SK-N-SH (cell line): ENCODE measurements at regions not wholly inside any gene's neighbourhood (a gene's known extent, or its start where the extent isn't known, plus 50 kb on each side); places are given as distances from the start of the nearest gene placed in this dataset.

Source experiments
- CTCF ChIA-PET: fragments of 300-600, 350-600 bp; formaldehyde crosslinking; extraction: SDS; loops from one replicate; lab custom pipeline; 2021; lab: Yijun Ruan, JAX
- POLR2A ChIA-PET: fragments of 350-600 bp; sonication (Branson Sonifier 250); formaldehyde crosslinking; extraction: SDS; loops from one replicate; lab custom pipeline; 2020; ENCODE audit warnings: antibody characterized with exemption, inconsistent platforms; lab: Yijun Ruan, JAX
- DNase-seq: peaks from one replicate; pipeline ENCODE4 v3.0.0; 2012
- H2AFZ ChIP-seq: fragments of 200-600 bp; sonication (generic); 2 replicates; pipeline ENCODE4 v1.8.1; 2016; ENCODE audit warnings: antibody characterized with exemption, mild to moderate bottlenecking, low read depth
- H3F3A ChIP-seq: fragments of 200-600 bp; sonication (generic); replicated peaks from 2 replicates; pipeline ENCODE3; 2016; ENCODE audit warnings: antibody characterized with exemption, mild to moderate bottlenecking; ENCODE audit not compliant: insufficient read depth
- H3K27ac ChIP-seq, 2 experiments: fragments of 200-500 bp in 1 of 2; fragments of 200-600 bp in 1 of 2; sonication (Bioruptor generic) in 1 of 2; sonication (generic), shearing (Covaris generic) in 1 of 2; 2 replicates each; pipeline versions ENCODE4 v1.5.1 to v1.6.1; 2014 to 2016; ENCODE audit warnings: low read depth in 2 of 2, inconsistent platforms in 1 of 2, low read length in 1 of 2, mild to moderate bottlenecking in 1 of 2, mixed read lengths in 1 of 2
- H3K27me3 ChIP-seq: fragments of 200-600 bp; sonication (generic), shearing (Covaris generic); 2 replicates; pipeline ENCODE4 v1.6.1; 2016; ENCODE audit warnings: mixed run types; ENCODE audit not compliant: insufficient read depth
- H3K36me3 ChIP-seq, 2 experiments: fragments of 200-500 bp in 1 of 2; fragments of 200-600 bp in 1 of 2; sonication (Bioruptor generic) in 1 of 2; sonication (generic) in 1 of 2; replicated peaks in 1 of 2; 2 replicates each; pipeline versions ENCODE3 to v1.5.1; 2014 to 2016; ENCODE audit warnings: low read length in 1 of 2, mild to moderate bottlenecking in 1 of 2; ENCODE audit not compliant: insufficient read depth in 2 of 2, control insufficient read depth in 1 of 2
- H3K4me1 ChIP-seq, 2 experiments: fragments of 200-500 bp in 1 of 2; fragments of 200-600 bp in 1 of 2; sonication (Bioruptor generic) in 1 of 2; sonication (generic), shearing (Covaris generic) in 1 of 2; 2 replicates each; pipeline versions ENCODE4 v1.5.1 to v1.6.1; 2014 to 2016; ENCODE audit warnings: low read depth in 1 of 2, low read length in 1 of 2, mixed run types in 1 of 2; ENCODE audit not compliant: insufficient read depth in 2 of 2, control insufficient read depth in 1 of 2
- H3K4me2 ChIP-seq: fragments of 200-600 bp; sonication (generic), shearing (Covaris generic); 2 replicates; pipeline ENCODE4 v1.6.1; 2017; ENCODE audit warnings: mixed run types
- H3K4me3 ChIP-seq, 2 experiments: fragments of 200-500 bp in 1 of 2; fragments of 200-600 bp in 1 of 2; sonication (Bioruptor generic) in 1 of 2; sonication (generic), shearing (Covaris generic) in 1 of 2; 2 replicates each; pipeline versions ENCODE4 v1.5.1 to v1.8.1; 2014 to 2016; ENCODE audit warnings: low read depth in 2 of 2, inconsistent platforms in 1 of 2, low read length in 1 of 2, mild to moderate bottlenecking in 1 of 2, mixed read lengths in 1 of 2, moderate library complexity in 1 of 2
- H3K79me2 ChIP-seq: fragments of 200-600 bp; sonication (generic); 2 replicates; pipeline ENCODE4 v1.8.1; 2017; ENCODE audit warnings: mild to moderate bottlenecking; ENCODE audit not compliant: insufficient read depth
- H3K9ac ChIP-seq: fragments of 200-600 bp; sonication (generic); 2 replicates; pipeline ENCODE4 v1.6.1; 2017; ENCODE audit warnings: mixed run types
- H3K9me2 ChIP-seq: fragments of 200-600 bp; sonication (generic); 2 replicates; pipeline ENCODE4 v1.6.1; 2017; ENCODE audit warnings: mixed run types
- H3K9me3 ChIP-seq: fragments of 200-600 bp; sonication (generic); 2 replicates; pipeline ENCODE4 v1.6.1; 2017; ENCODE audit warnings: mixed run types, mild to moderate bottlenecking, moderate library complexity
- H4K20me1 ChIP-seq: fragments of 200-600 bp; sonication (generic); 2 replicates; pipeline ENCODE4 v1.6.1; 2017; ENCODE audit warnings: mild to moderate bottlenecking, mixed run types; ENCODE audit not compliant: insufficient read depth
- EP300 ChIP-seq, 2 experiments: IDR thresholded peaks; 2 replicates each; pipeline versions ENCODE4 v1.4.0 to v1.6.1; 2012; ENCODE audit warnings: borderline replicate concordance in 1 of 2, low read depth in 1 of 2, low read length in 1 of 2
- EZH2phosphoT487 ChIP-seq: fragments of 200-600 bp; sonication (generic); IDR thresholded peaks from 2 replicates; pipeline ENCODE4 v1.6.1; 2017; ENCODE audit warnings: low read depth, mixed run types, mild to moderate bottlenecking, antibody characterized with exemption, moderate library complexity, borderline replicate concordance
- FOSL2 ChIP-seq: IDR thresholded peaks from 2 replicates; pipeline ENCODE4 v1.4.0; 2012; ENCODE audit warnings: low read depth, mild to moderate bottlenecking, moderate library complexity, borderline replicate concordance
- RCOR1 ChIP-seq: fragments of 150-350 bp; IDR thresholded peaks from 2 replicates; pipeline ENCODE4 v1.6.1; 2017; ENCODE audit warnings: antibody characterized with exemption, low read length
- SMC3 ChIP-seq: IDR thresholded peaks from 2 replicates; pipeline ENCODE4 v1.6.1; 2012; ENCODE audit warnings: low read depth, low read length, improper control_type of control experiment
- TF ChIP-seq, protein P1 (sequence below): fragments of 200-600 bp; sonication (generic); IDR thresholded peaks from 2 replicates; pipeline ENCODE4 v1.6.1; 2017; ENCODE audit warnings: antibody characterized with exemption, mild to moderate bottlenecking, moderate library complexity
- TF ChIP-seq, protein P2 (sequence below): IDR thresholded peaks from 2 replicates; pipeline ENCODE4 v1.4.0; 2012; ENCODE audit warnings: low read depth, borderline replicate concordance
- TF ChIP-seq, protein P3 (sequence below): fragments of 150-350 bp; IDR thresholded peaks from 2 replicates; pipeline ENCODE4 v1.6.1; 2017; ENCODE audit warnings: antibody characterized with exemption, low read length, low read depth, borderline replicate concordance
- TF ChIP-seq, protein P4 (sequence below): IDR thresholded peaks from 2 replicates; pipeline ENCODE4 v1.4.0; 2012; ENCODE audit warnings: low read depth
- TF ChIP-seq, protein P5 (sequence below): IDR thresholded peaks from 2 replicates; pipeline ENCODE4 v1.4.0; 2012; ENCODE audit warnings: low read depth, borderline replicate concordance
- TF ChIP-seq, protein P6 (sequence below): IDR thresholded peaks from 2 replicates; pipeline ENCODE4; 2012

DNA sequence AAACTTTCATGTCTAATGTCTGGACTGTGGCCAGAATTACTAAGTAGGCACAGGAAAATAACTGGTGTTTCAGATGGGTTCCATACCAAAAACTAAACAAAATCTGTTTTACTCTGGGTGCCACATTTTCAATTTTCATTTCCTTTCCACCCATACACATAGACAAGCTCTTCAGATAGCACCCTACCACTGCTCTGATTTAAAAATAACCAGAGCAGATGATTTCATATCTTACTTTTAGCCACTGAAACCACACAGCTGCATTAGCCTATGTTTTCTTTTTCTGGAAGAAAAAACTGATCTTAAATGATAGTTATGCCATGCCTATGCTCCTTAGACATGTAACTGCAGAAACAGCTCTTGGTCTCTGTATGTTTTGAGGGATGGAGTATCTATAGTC lies 647.6 kb downstream of the CPS1 start:
- Histone ChIP-seq H3F3A (no peaks in the 10 kb centered on the region), H3K36me3 (no peaks in the 10 kb centered on the region), H2AFZ (no peak overlapping the region), H3K27ac (no peak overlapping the region), H3K79me2 (no peaks in the 10 kb centered on the region), H4K20me1 (no peaks in the 10 kb centered on the region), H3K4me1 (no peaks in the 10 kb centered on the region), H3K9ac (no peak overlapping the region), H3K4me3 (no peak overlapping the region), H3K4me2 (no peak overlapping the region), H3K9me3 (no peaks in the 10 kb centered on the region), H3K9me2 (no peaks in the 10 kb centered on the region), H3K27me3 (no peaks in the 10 kb centered on the region)
- ChIA-PET CTCF (interaction anchor here (0.6 to 0.7 kb wide), 2 partner anchors 90 to 572 kb away, joined by 3 to 4 read pairs; no protein-coding TSS in a partner anchor), POLR2A (no interaction called here)
- TF ChIP-seq EP300 (IDR thresholded peaks at IDR 0.05; ENCODE audit: borderline replicate concordance in 1 of 2, low read depth in 1 of 2, low read length in 1 of 2) = no peak
- TF ChIP-seq, protein P1, sequence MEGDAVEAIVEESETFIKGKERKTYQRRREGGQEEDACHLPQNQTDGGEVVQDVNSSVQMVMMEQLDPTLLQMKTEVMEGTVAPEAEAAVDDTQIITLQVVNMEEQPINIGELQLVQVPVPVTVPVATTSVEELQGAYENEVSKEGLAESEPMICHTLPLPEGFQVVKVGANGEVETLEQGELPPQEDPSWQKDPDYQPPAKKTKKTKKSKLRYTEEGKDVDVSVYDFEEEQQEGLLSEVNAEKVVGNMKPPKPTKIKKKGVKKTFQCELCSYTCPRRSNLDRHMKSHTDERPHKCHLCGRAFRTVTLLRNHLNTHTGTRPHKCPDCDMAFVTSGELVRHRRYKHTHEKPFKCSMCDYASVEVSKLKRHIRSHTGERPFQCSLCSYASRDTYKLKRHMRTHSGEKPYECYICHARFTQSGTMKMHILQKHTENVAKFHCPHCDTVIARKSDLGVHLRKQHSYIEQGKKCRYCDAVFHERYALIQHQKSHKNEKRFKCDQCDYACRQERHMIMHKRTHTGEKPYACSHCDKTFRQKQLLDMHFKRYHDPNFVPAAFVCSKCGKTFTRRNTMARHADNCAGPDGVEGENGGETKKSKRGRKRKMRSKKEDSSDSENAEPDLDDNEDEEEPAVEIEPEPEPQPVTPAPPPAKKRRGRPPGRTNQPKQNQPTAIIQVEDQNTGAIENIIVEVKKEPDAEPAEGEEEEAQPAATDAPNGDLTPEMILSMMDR = no peak
- TF ChIP-seq, protein P2, sequence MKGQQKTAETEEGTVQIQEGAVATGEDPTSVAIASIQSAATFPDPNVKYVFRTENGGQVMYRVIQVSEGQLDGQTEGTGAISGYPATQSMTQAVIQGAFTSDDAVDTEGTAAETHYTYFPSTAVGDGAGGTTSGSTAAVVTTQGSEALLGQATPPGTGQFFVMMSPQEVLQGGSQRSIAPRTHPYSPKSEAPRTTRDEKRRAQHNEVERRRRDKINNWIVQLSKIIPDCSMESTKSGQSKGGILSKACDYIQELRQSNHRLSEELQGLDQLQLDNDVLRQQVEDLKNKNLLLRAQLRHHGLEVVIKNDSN = no peak
- TF ChIP-seq SMC3 = no peak
- TF ChIP-seq RCOR1 = no peak
- TF ChIP-seq, protein P3, sequence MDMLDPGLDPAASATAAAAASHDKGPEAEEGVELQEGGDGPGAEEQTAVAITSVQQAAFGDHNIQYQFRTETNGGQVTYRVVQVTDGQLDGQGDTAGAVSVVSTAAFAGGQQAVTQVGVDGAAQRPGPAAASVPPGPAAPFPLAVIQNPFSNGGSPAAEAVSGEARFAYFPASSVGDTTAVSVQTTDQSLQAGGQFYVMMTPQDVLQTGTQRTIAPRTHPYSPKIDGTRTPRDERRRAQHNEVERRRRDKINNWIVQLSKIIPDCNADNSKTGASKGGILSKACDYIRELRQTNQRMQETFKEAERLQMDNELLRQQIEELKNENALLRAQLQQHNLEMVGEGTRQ = no peak
- TF ChIP-seq, protein P4, sequence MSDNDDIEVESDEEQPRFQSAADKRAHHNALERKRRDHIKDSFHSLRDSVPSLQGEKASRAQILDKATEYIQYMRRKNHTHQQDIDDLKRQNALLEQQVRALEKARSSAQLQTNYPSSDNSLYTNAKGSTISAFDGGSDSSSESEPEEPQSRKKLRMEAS = no peak
- TF ChIP-seq, protein P5, sequence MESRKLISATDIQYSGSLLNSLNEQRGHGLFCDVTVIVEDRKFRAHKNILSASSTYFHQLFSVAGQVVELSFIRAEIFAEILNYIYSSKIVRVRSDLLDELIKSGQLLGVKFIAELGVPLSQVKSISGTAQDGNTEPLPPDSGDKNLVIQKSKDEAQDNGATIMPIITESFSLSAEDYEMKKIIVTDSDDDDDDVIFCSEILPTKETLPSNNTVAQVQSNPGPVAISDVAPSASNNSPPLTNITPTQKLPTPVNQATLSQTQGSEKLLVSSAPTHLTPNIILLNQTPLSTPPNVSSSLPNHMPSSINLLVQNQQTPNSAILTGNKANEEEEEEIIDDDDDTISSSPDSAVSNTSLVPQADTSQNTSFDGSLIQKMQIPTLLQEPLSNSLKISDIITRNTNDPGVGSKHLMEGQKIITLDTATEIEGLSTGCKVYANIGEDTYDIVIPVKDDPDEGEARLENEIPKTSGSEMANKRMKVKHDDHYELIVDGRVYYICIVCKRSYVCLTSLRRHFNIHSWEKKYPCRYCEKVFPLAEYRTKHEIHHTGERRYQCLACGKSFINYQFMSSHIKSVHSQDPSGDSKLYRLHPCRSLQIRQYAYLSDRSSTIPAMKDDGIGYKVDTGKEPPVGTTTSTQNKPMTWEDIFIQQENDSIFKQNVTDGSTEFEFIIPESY = no peak
- TF ChIP-seq EZH2phosphoT487 = no peak
- TF ChIP-seq FOSL2 = no peak
- TF ChIP-seq, protein P6, sequence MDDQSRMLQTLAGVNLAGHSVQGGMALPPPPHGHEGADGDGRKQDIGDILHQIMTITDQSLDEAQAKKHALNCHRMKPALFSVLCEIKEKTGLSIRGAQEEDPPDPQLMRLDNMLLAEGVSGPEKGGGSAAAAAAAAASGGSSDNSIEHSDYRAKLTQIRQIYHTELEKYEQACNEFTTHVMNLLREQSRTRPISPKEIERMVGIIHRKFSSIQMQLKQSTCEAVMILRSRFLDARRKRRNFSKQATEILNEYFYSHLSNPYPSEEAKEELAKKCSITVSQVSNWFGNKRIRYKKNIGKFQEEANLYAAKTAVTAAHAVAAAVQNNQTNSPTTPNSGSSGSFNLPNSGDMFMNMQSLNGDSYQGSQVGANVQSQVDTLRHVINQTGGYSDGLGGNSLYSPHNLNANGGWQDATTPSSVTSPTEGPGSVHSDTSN = no peak
- DNase-seq = no peak
